Lower lobe of right lung (tissue), 2 donors: ENCODE measurements at regions not wholly inside any gene's neighbourhood (a gene's known extent, or its start where the extent isn't known, plus 50 kb on each side); places are given as distances from the start of the nearest gene placed in this dataset.

Source experiments
- ATAC-seq, 2 donors: fragments of 200-7000 bp; cut with Tn5 transposase; one replicate each; pipeline ENCODE4 v1.9.1; 2020 to 2022; ENCODE audit warnings: mild to moderate bottlenecking in 2 of 2, moderate library complexity in 2 of 2
- DNase-seq: peaks from one replicate; pipeline ENCODE4 v3.0.0-alpha.2; 2020
- H3K27ac ChIP-seq: fragments of 200-600 bp; one replicate; pipeline ENCODE4 v1.8.0; 2022
- H3K27me3 ChIP-seq: fragments of 200-600 bp; one replicate; pipeline ENCODE4 v1.8.0; 2022; ENCODE audit warnings: low read depth
- H3K36me3 ChIP-seq: fragments of 200-600 bp; one replicate; pipeline ENCODE4 v1.8.0; 2022; ENCODE audit warnings: mild to moderate bottlenecking
- H3K4me1 ChIP-seq: fragments of 200-600 bp; one replicate; pipeline ENCODE4 v1.8.0; 2022
- H3K4me3 ChIP-seq: fragments of 200-600 bp; one replicate; pipeline ENCODE4 v1.8.0; 2022; ENCODE audit warnings: mild to moderate bottlenecking
- H3K9me3 ChIP-seq: fragments of 200-600 bp; one replicate; pipeline ENCODE4 v1.8.0; 2022
- intact Hi-C: fragments of 100-400 bp; cut with DNase I; formaldehyde crosslinking; loops from one replicate; pipeline ENCODE4 v1.11.0; 2022
- TF ChIP-seq, protein P1 (sequence below): fragments of 200-600 bp; IDR thresholded peaks from one replicate; pipeline ENCODE4 v1.8.0; 2022; ENCODE audit warnings: antibody characterized with exemption, mild to moderate bottlenecking
- donor health status: DM: no; HTN: yes; CAD: no; lungs with severe emphysema.

DNA sequence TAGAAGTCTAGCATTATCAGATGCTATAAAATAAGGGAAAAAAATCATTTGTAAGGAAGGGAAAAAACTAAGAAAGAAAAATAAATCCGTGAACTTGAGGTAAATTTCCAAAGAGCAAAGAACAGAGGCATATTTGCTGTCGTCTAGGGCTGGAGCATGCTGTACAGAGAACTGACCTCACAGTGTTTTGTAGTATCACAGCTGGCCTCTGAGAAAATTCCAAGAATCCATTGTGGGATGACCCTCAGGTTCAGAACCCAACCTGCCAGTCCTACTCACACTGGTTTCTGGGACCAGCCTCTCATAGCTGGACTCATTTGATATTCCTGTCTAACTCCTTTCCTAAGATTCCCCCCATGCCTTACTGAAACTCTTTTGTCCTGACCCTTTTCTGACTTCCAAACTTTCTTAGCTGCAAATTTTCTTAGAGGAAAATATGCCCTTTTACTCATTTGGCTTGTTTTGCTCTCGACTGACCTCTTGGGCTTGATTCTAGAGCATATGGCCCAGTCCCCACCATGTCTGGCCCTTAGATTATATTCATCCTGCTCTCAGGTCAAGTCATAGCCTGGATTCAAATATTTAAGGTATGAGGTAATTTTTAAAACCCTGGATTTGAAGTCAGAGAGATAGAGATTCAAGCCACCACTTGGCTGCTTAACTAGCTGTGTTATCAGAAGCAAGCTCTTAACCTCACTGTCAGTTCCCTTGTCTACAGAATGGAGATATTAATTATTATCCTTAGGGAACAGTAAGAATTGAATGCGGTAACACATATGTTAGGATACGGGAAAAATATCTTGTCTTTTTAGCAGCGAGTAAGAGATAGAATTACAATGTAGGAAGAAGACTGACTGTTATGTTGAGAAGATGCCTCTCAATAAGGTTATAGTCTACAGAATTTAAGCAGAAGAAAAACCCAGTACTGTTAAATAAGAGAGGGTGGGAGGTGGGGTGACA lies 89.7 kb upstream of the KCNA4 start:
- Histone ChIP-seq H3K27ac (no peak overlapping the region), H3K4me3 (no peak overlapping the region), H3K27me3 (no peaks in the 10 kb centered on the region), H3K36me3 (no peaks in the 10 kb centered on the region), H3K4me1 (no peaks in the 10 kb centered on the region), H3K9me3 (no peaks in the 10 kb centered on the region)
- TF ChIP-seq, protein P1, sequence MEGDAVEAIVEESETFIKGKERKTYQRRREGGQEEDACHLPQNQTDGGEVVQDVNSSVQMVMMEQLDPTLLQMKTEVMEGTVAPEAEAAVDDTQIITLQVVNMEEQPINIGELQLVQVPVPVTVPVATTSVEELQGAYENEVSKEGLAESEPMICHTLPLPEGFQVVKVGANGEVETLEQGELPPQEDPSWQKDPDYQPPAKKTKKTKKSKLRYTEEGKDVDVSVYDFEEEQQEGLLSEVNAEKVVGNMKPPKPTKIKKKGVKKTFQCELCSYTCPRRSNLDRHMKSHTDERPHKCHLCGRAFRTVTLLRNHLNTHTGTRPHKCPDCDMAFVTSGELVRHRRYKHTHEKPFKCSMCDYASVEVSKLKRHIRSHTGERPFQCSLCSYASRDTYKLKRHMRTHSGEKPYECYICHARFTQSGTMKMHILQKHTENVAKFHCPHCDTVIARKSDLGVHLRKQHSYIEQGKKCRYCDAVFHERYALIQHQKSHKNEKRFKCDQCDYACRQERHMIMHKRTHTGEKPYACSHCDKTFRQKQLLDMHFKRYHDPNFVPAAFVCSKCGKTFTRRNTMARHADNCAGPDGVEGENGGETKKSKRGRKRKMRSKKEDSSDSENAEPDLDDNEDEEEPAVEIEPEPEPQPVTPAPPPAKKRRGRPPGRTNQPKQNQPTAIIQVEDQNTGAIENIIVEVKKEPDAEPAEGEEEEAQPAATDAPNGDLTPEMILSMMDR = no peak
- intact Hi-C loops = no loop called here
- no peak for ATAC-seq
- no peak for DNase-seq

DNA sequence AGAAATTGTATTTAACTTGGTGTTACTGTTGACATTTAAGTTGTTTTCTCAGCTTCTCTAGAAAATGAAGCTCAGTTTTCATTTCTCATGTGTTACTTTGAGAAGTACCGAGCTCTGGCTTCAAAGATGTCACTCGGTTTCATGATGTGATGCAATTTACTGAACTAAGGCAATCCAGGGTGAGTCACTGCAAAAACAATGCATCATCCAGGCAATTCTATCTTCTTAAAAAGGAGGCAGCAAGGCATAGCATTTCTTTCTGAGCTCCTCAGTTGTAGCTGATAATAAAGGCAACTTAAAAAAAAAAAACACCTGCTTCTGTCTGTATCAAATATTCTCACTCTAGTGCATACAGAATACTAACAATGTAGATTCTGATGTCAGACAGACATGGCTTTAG lies 91.1 kb upstream of the KCNA4 start:
- Histone ChIP-seq H3K27ac (no peak overlapping the region), H3K9me3 (no peaks in the 10 kb centered on the region), H3K4me1 (no peaks in the 10 kb centered on the region), H3K36me3 (no peaks in the 10 kb centered on the region), H3K27me3 (no peaks in the 10 kb centered on the region), H3K4me3 (no peak overlapping the region)
- no peak for ATAC-seq
- DNase-seq = no peak
- TF ChIP-seq, protein P1 = no peak
- intact Hi-C loops = no loop called here

DNA sequence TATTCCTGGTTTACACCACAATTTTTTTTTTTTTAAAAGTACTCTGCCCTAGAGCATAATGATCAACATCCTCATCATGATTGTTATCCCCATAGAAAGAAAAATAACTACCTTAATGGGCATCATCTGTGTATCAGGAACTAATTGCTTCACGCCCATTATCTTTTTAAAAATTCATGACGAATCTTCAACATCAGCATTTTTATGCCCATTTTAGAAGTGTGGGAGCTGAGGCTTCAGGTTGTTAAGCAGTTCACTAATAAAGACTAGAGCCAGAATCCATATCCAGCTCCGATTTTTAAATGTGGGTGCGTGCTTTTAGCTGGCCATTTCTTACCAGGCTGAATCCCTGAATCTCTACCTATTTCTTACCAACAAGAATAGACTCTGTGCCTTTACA lies 92.9 kb upstream of the KCNA4 start:
- no peak for ATAC-seq
- Histone ChIP-seq H3K27ac (no peak overlapping the region), H3K4me1 (no peaks in the 10 kb centered on the region), H3K27me3 (no peaks in the 10 kb centered on the region), H3K4me3 (no peak overlapping the region), H3K9me3 (no peaks in the 10 kb centered on the region), H3K36me3 (no peaks in the 10 kb centered on the region)
- intact Hi-C loops = no loop called here
- TF ChIP-seq, protein P1 = no peak
- DNase-seq = no peak

DNA sequence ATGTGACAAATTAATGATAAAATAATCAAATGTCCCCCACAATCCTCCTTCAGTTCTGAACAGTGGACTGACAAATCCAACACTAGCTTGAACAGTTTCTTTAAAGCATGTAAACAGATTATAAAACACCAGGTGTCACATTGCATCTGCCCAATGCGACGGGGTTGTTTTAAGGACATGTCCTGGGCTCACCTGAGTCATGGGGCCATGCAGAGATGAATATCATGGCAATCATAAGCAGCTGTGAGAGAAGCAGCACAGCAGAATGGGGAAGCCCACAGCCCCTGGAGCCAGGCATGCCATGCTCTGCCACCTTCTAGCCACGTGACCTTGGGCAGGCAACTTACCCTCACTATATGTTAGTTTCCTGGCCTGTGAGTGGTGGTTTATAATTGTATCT lies 93.9 kb upstream of the KCNA4 start:
- Histone ChIP-seq H3K27ac (no peak overlapping the region), H3K4me3 (no peak overlapping the region), H3K27me3 (no peaks in the 10 kb centered on the region), H3K4me1 (no peaks in the 10 kb centered on the region), H3K36me3 (no peaks in the 10 kb centered on the region), H3K9me3 (no peaks in the 10 kb centered on the region)
- TF ChIP-seq, protein P1 = no peak
- intact Hi-C loops = no loop called here
- DNase-seq = no peak
- no peak for ATAC-seq

DNA sequence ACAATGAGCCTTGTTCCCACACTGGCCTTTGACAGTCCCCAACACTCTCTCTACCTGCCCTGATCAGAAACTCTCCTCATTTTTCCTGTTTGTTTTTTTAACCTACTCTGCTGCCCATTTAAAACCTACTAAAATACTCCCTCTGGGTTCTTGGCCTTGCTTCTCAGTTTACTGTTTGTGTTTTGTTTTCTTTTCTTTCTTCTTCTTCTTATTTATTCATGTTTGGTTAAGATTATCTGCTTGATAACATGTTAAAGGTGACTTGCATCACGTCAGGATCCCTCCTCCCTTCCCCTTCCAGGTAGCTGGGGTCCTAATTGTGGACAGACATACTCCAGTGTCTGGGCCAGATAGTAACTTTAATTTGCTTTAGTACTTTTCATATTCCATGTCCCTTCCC lies 95.0 kb upstream of the KCNA4 start:
- ATAC-seq = no peak
- intact Hi-C loops = no loop called here
- H3K27ac ChIP-seq = no peak overlapping the region
- no peaks in the 10 kb centered on the region for H3K36me3 ChIP-seq
- H3K27me3 ChIP-seq = no peaks in the 10 kb centered on the region
- H3K4me1 ChIP-seq = no peaks in the 10 kb centered on the region
- H3K4me3 ChIP-seq = no peak overlapping the region
- H3K9me3 ChIP-seq = no peaks in the 10 kb centered on the region
- TF ChIP-seq, protein P1 = no peak
- no peak for DNase-seq
